ENCODE measurements at regions not wholly inside any gene's neighbourhood (a gene's known extent, or its start where the extent isn't known, plus 50 kb on each side); places are given as distances from the start of the nearest gene placed in this dataset.

- no peaks in the 10 kb centered on the region for H3K36me3 ChIP-seq (ENCODE audit: control insufficient read depth in 2 of 2, extremely low read depth in 1 of 2, insufficient read depth in 2 of 2, low read length in 2 of 2)
- intact Hi-C loops (cut with micrococcal nuclease): no loop called here
- ChIA-PET POLR2A (no interaction called here), CTCF (no interaction called here)
- no peak overlapping the region for H3K27ac ChIP-seq (ENCODE audit: insufficient read depth, low read depth, low read length)
- H3K4me1 ChIP-seq (ENCODE audit: control insufficient read depth, extremely low read depth, insufficient read depth, low read length): no peaks in the 10 kb centered on the region
- no peaks in the 10 kb centered on the region for H3K9me1 ChIP-seq (replicated peaks; ENCODE audit: control insufficient read depth, extremely low read depth, insufficient read depth, low read length)
- DNase-seq (ENCODE audit: low read depth, low spot score) (no peak), FAIRE-seq (no peak)
- no peak overlapping the region for H3K4me3 ChIP-seq (replicated peaks in 1 of 3; ENCODE audit: insufficient read depth in 1 of 3, low read depth in 1 of 3, low read length in 3 of 3)
- dilution Hi-C loops (cut with MboI; ENCODE audit: extremely low pct_ligation_motif_present, low sequenced_read_pairs): no loop called here
- H4K20me1 ChIP-seq (replicated peaks; ENCODE audit: control insufficient read depth, extremely low read depth, insufficient read depth, low read length): no peaks in the 10 kb centered on the region
- no TSS peak for BruUV-seq (replicated peaks)
- no peak overlapping the region for H3K4me2 ChIP-seq (ENCODE audit: insufficient read depth, low read length)
- H3K9me3 ChIP-seq (replicated peaks; ENCODE audit: control insufficient read depth, insufficient read depth, low read length): no peaks in the 10 kb centered on the region
- no peak overlapping the region for H2AFZ ChIP-seq (ENCODE audit: low read depth, low read length)
- H3K27me3 ChIP-seq (ENCODE audit: control insufficient read depth in 2 of 2, insufficient read depth in 2 of 2, low read length in 2 of 2): no peaks in the 10 kb centered on the region
- no peaks in the 10 kb centered on the region for H3K79me2 ChIP-seq (ENCODE audit: control insufficient read depth, insufficient read depth, low read length)
- TF ChIP-seq CTCF (IDR thresholded peaks at IDR 0.05; ENCODE audit: extremely low read depth in 1 of 2, insufficient read depth in 1 of 2, low read depth in 1 of 2, low read length in 2 of 2): no peak
- TF ChIP-seq POLR2AphosphoS5 (IDR thresholded peaks at IDR 0.05; ENCODE audit: insufficient read depth, low read depth, low read length): no peak
- TF ChIP-seq MYC (IDR thresholded peaks at IDR 0.05; ENCODE audit: low read depth, low read length): no peak
- TF ChIP-seq GATA2 (IDR thresholded peaks at IDR 0.05; ENCODE audit: insufficient read depth, insufficient read length, low read depth, low read length): no peak
- TF ChIP-seq MAX (IDR thresholded peaks at IDR 0.05; ENCODE audit: insufficient read depth, insufficient read length): no peak
- TF ChIP-seq JUN (IDR thresholded peaks at IDR 0.05; ENCODE audit: borderline replicate concordance, insufficient read depth, insufficient read length, low read depth): no peak
- no peak for TF ChIP-seq FOS (IDR thresholded peaks at IDR 0.05; ENCODE audit: borderline replicate concordance, insufficient read depth, low read length)
- no peak for TF ChIP-seq POLR2A (IDR thresholded peaks at IDR 0.05; ENCODE audit: low read depth, low read length)
- no peak for TF ChIP-seq EZH2 (IDR thresholded peaks at IDR 0.05; ENCODE audit: borderline replicate concordance, low read depth, low read length, severe bottlenecking)
- no peak overlapping the region for H3K9ac ChIP-seq (replicated peaks; ENCODE audit: extremely low read depth, insufficient read depth, low read length)
These were observed 185.8 kb upstream of the CDH6 start for GRCh38 chr5:31007672-31008071.

Measured in endothelial cell of umbilical vein (primary cell).